Epithelial cell of esophagus (primary cell): ENCODE measurements at regions not wholly inside any gene's neighbourhood (a gene's known extent, or its start where the extent isn't known, plus 50 kb on each side); places are given as distances from the start of the nearest gene placed in this dataset.

ENCODE experiments used
- DNase-seq: peaks from one replicate; pipeline ENCODE4 v3.0.0; 2010; ENCODE audit warnings: low read depth
- H3K4me3 ChIP-seq: 2 replicates; pipeline ENCODE4 v1.5.1; 2011; ENCODE audit warnings: mild to moderate bottlenecking, low read length, control low read depth
- CTCF ChIP-seq: IDR thresholded peaks from 2 replicates; pipeline ENCODE4 v1.5.1; 2011; ENCODE audit warnings: low read depth, mild to moderate bottlenecking, low read length, control low read depth, inconsistent platforms; ENCODE audit not compliant: insufficient read depth; ENCODE audit errors: missing control alignments

GRCh38 chr11:127238321-127238720 is 237.8 kb upstream of the KIRREL3 start:
- peak; percentile 24 for DNase-seq
- TF ChIP-seq CTCF, result no peak
- H3K4me3 ChIP-seq, result no peak overlapping the region

DNA sequence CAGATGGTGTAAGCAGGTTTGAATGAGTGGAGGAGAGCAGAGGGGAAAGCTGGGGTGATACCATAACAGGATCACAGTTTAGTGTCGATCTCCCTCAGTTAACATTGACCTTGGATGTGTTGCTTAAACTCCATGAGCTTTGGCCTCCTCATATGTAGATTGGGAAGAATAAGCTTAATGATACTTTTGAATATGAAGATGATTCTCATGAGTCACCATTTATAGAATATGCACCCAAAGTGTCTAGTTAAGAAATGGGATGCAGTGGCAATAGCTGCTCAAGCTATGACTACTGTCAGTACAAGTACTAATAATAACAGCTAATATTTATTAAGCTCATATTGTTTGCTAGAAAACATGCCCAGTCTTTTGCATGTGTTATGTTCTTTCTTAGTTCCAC is 236.2 kb upstream of the KIRREL3 start:
- no peak for TF ChIP-seq CTCF
- DNase-seq, result no peak
- H3K4me3 ChIP-seq, result no peak overlapping the region

- H3K4me3 ChIP-seq, result no peak overlapping the region
- DNase-seq, result no peak
- TF ChIP-seq CTCF, result no peak
Measured at GRCh38 chr11:127233998-127234397, 233.4 kb upstream of the KIRREL3 start.

- no peak for DNase-seq
- no peak overlapping the region for H3K4me3 ChIP-seq
- TF ChIP-seq CTCF, result no peak
Measured at GRCh38 chr11:127230392-127230791, 229.8 kb upstream of the KIRREL3 start.

DNA sequence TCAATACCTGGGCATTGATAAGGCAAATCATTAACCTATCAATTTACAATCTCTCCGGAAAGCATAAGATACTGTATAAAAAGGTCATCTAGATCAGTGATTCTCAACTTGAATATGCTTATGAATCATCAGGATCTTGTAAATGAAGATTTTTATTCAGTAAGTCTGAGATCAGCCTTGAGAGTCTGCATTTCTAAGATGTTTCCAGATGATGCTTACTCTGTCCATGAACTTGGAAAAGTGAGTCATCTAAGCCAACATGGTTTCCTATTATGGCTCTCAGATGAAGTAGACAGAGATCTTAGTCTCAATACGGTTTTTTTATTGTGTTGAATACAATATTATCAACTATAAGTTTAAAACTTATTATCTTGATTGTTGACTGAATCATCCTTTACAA is 226.4 kb upstream of the KIRREL3 start:
- no peak for DNase-seq
- TF ChIP-seq CTCF, result no peak
- no peak overlapping the region for H3K4me3 ChIP-seq

DNA sequence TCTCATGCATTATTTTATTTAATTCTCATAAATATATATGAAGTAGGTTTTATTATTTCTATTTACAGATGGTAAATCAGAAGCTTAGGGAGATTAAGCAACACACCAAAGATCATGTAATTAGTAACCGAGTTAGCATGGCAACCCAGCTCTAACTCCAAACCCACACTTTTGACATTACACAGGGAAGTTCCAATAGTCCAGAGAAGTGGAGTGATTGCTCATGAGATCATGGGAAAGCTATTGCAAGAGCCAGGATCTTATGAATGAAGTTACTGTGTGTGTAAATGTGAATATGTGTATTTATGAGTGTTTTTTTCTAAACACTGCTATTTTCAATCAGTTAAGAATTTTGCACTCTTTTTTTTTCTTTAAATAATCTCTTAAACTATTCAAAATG is 225.8 kb upstream of the KIRREL3 start:
- H3K4me3 ChIP-seq, result no peak overlapping the region
- TF ChIP-seq CTCF, result no peak
- no peak for DNase-seq

GRCh38 chr11:127225619-127226018 is 225.0 kb upstream of the KIRREL3 start:
- TF ChIP-seq CTCF, result no peak
- H3K4me3 ChIP-seq, result no peak overlapping the region
- no peak for DNase-seq
